ENCODE measurements at regions not wholly inside any gene's neighbourhood (a gene's known extent, or its start where the extent isn't known, plus 50 kb on each side); places are given as distances from the start of the nearest gene placed in this dataset.

- Histone ChIP-seq H3K36me3 (ENCODE audit: insufficient read depth in 1 of 2, low read depth in 1 of 2) (no peaks in the 10 kb centered on the region), H3K27ac (no peak overlapping the region), H3K9me3 (no peaks in the 10 kb centered on the region), H3K27me3 (ENCODE audit: insufficient read depth in 3 of 3, low read length in 2 of 3) (no peaks in the 10 kb centered on the region), H3K4me3 (no peak overlapping the region), H3K4me1 (no peaks in the 10 kb centered on the region)
- 84% methylated on average over 28 to 32 of the region's 32 CpGs for WGBS, 3 donors
- intact Hi-C loops (cut with DNase I): no loop called here
- no peak for DNase-seq
- ATAC-seq: no peak
- no peak for TF ChIP-seq CTCF (IDR thresholded peaks at IDR 0.05)
These were observed 314.1 kb downstream of the TMEM121 start for GRCh38 chr14:105840266-105841021.

- H3K36me3 ChIP-seq (ENCODE audit: insufficient read depth in 1 of 2, low read depth in 1 of 2): no peaks in the 10 kb centered on the region
- H3K4me3 ChIP-seq: no peak overlapping the region
- 73 to 79% (median 76%) methylated on average over 28 to 29 of the region's 29 CpGs for WGBS, 3 donors
- H3K9me3 ChIP-seq: no peaks in the 10 kb centered on the region
- H3K4me1 ChIP-seq: no peaks in the 10 kb centered on the region
- ATAC-seq (no peak), DNase-seq (no peak)
- H3K27ac ChIP-seq: no peak overlapping the region
- intact Hi-C loops (cut with DNase I): no loop called here
- H3K27me3 ChIP-seq (ENCODE audit: insufficient read depth in 3 of 3, low read length in 2 of 3): no peaks in the 10 kb centered on the region
- no peak for TF ChIP-seq CTCF (IDR thresholded peaks at IDR 0.05)
These were observed 314.9 kb downstream of the TMEM121 start for GRCh38 chr14:105841022-105842009.

GRCh38 chr14:105842105-105842504 lies 315.7 kb downstream of the TMEM121 start:
- Histone ChIP-seq H3K36me3 (ENCODE audit: insufficient read depth in 1 of 2, low read depth in 1 of 2) (no peaks in the 10 kb centered on the region), H3K27ac (no peak overlapping the region), H3K27me3 (ENCODE audit: insufficient read depth in 3 of 3, low read length in 2 of 3) (no peaks in the 10 kb centered on the region), H3K4me1 (no peaks in the 10 kb centered on the region), H3K9me3 (no peaks in the 10 kb centered on the region), H3K4me3 (no peak overlapping the region)
- DNase-seq (no peak), ATAC-seq (no peak)
- 67 to 71% (median 68%) methylated on average over 4 of the region's 4 CpGs for WGBS, 3 donors
- intact Hi-C loops (cut with DNase I): no loop called here
- TF ChIP-seq CTCF (IDR thresholded peaks at IDR 0.05): no peak

- Histone ChIP-seq H3K27me3 (ENCODE audit: insufficient read depth in 3 of 3, low read length in 2 of 3) (no peaks in the 10 kb centered on the region), H3K9me3 (no peaks in the 10 kb centered on the region), H3K4me3 (no peak overlapping the region), H3K4me1 (no peaks in the 10 kb centered on the region), H3K36me3 (ENCODE audit: insufficient read depth in 1 of 2, low read depth in 1 of 2) (no peaks in the 10 kb centered on the region), H3K27ac (no peak overlapping the region)
- TF ChIP-seq CTCF (IDR thresholded peaks at IDR 0.05): no peak
- intact Hi-C loops (cut with DNase I): no loop called here
- ATAC-seq: no peak
- WGBS, 3 donors: 64 to 68% (median 67%) methylated on average over 13 of the region's 13 CpGs
- no peak for DNase-seq
These were observed 317.2 kb downstream of the TMEM121 start for GRCh38 chr14:105843444-105844046.
